GM12878 (cell line): ENCODE measurements at regions not wholly inside any gene's neighbourhood (a gene's known extent, or its start where the extent isn't known, plus 50 kb on each side); places are given as distances from the start of the nearest gene placed in this dataset.

ENCODE experiments used
- ATAC-seq: fragments of 200-7000 bp; cut with Tn5 transposase; 3 replicates; pipeline ENCODE4 v1.9.1; 2020; ENCODE audit warnings: mild to moderate bottlenecking, moderate library complexity
- BruUV-seq: library from RNA; stranded (reverse); fragments of 400-500 nt; replicated peaks from 2 replicates; lab custom pipeline; 2021; lab: Mats Ljungman, UMichigan
- CTCF ChIA-PET: fragments of 300-600 bp; sonication (Branson Sonifier 250); formaldehyde crosslinking; extraction: SDS; loops from one replicate; lab custom pipeline; 2021; ENCODE audit warnings: inconsistent platforms; lab: Yijun Ruan, JAX
- POLR2A ChIA-PET: fragments of 350-600 bp; formaldehyde crosslinking; extraction: SDS; loops from one replicate; lab custom pipeline; 2021; ENCODE audit warnings: inconsistent platforms; lab: Charles Lee
- RAD21 ChIA-PET: fragments of 300-600 bp; sonication (Branson Sonifier 250); formaldehyde crosslinking; loops from one replicate; lab custom pipeline; 2023; ENCODE audit warnings: antibody characterized with exemption; ENCODE audit not compliant: unreplicated experiment; lab: Charles Lee
- SMC1A ChIA-PET: fragments of 300-600 bp; sonication (Branson Sonifier 250); formaldehyde crosslinking; loops from one replicate; lab custom pipeline; 2023; ENCODE audit not compliant: unreplicated experiment, uncharacterized antibody; lab: Charles Lee
- DNase-seq: peaks from one replicate; pipeline ENCODE4 v3.0.0-alpha.2; 2011; ENCODE audit warnings: low read depth, low spot score
- FAIRE-seq: peaks from 3 replicates; lab custom pipeline; 2011; peaks lifted over from hg19 to GRCh38; lab: Jason Lieb, UNC
- H2AFZ ChIP-seq: 2 replicates; pipeline ENCODE4 v1.6.0; 2011; ENCODE audit warnings: low read depth, low read length, control low read depth; ENCODE audit not compliant: control insufficient read depth
- H3K27ac ChIP-seq: 2 replicates; pipeline ENCODE4 v1.5.1; 2011; ENCODE audit warnings: control low read depth; ENCODE audit not compliant: control insufficient read depth, insufficient read depth
- H3K27me3 ChIP-seq, 2 experiments: replicated peaks in 1 of 2; 2 replicates each; pipeline versions ENCODE4 v1.6.0 to v1.6.1; 2011; ENCODE audit warnings: low read length in 1 of 2; ENCODE audit not compliant: control insufficient read depth in 2 of 2, insufficient read depth in 2 of 2
- H3K36me3 ChIP-seq, 2 experiments: 2 replicates each; pipeline ENCODE4 v1.5.1; 2011; ENCODE audit warnings: low read length in 1 of 2; ENCODE audit not compliant: control insufficient read depth in 2 of 2, insufficient read depth in 2 of 2
- H3K4me1 ChIP-seq: 2 replicates; pipeline ENCODE4 v1.6.1; 2011; ENCODE audit warnings: mild to moderate bottlenecking, low read length, moderate library complexity, mixed read lengths; ENCODE audit not compliant: control insufficient read depth, insufficient read depth
- H3K4me2 ChIP-seq: 2 replicates; pipeline ENCODE4 v1.6.0; 2011; ENCODE audit warnings: control low read depth; ENCODE audit not compliant: control insufficient read depth, insufficient read depth
- H3K4me3 ChIP-seq: fragments of 200-600 bp; sonication (generic); 2 replicates; pipeline ENCODE4 v1.5.1; 2016
- H3K79me2 ChIP-seq: 2 replicates; pipeline ENCODE4 v1.6.0; 2011; ENCODE audit warnings: low read length; ENCODE audit not compliant: control insufficient read depth, insufficient read depth
- H3K9ac ChIP-seq: 2 replicates; pipeline ENCODE4 v1.8.0; 2011; ENCODE audit warnings: low read length, control low read depth, mixed read lengths; ENCODE audit not compliant: control insufficient read depth, insufficient read depth
- H3K9me3 ChIP-seq: replicated peaks from 3 replicates; pipeline ENCODE4 v1.5.1; 2011; ENCODE audit warnings: mild to moderate bottlenecking, low read length; ENCODE audit not compliant: control insufficient read depth, insufficient read depth
- H4K20me1 ChIP-seq: 2 replicates; pipeline ENCODE4 v1.6.0; 2011; ENCODE audit not compliant: control insufficient read depth, insufficient read depth
- BHLHE40 ChIP-seq, 2 experiments: fragments of 450-650 bp in 1 of 2; IDR thresholded peaks; 2 replicates each; pipeline ENCODE4 v1.6.1; 2011 to 2017; ENCODE audit warnings: low read depth in 2 of 2, borderline replicate concordance in 1 of 2, improper control_type of control experiment in 1 of 2, low read length in 1 of 2, mild to moderate bottlenecking in 1 of 2
- CHD1 ChIP-seq: IDR thresholded peaks from 2 replicates; pipeline ENCODE4 v1.6.1; 2012; ENCODE audit warnings: low read depth, low read length, improper control_type of control experiment
- CHD2 ChIP-seq: IDR thresholded peaks from 2 replicates; pipeline ENCODE4 v1.6.1; 2011; ENCODE audit warnings: low read depth, low read length, improper control_type of control experiment, borderline replicate concordance
- ESRRA ChIP-seq: IDR thresholded peaks from 2 replicates; pipeline ENCODE4 v1.6.1; 2012; ENCODE audit warnings: mild to moderate bottlenecking, low read length, improper control_type of control experiment
- EZH2 ChIP-seq: IDR thresholded peaks from 2 replicates; pipeline ENCODE4 v1.6.1; 2012; ENCODE audit warnings: low read depth, mild to moderate bottlenecking, control low read depth, inconsistent platforms, low read length, borderline replicate concordance; ENCODE audit not compliant: control insufficient read depth
- GABPA ChIP-seq: IDR thresholded peaks from 2 replicates; pipeline ENCODE4 v1.6.1; 2014; ENCODE audit warnings: antibody characterized with exemption, low read depth, mild to moderate bottlenecking, inconsistent platforms
- HDGF ChIP-seq: fragments of 450-650 bp; IDR thresholded peaks from 2 replicates; pipeline ENCODE4 v1.6.1; 2016; ENCODE audit warnings: antibody characterized with exemption
- IKZF2 ChIP-seq, 2 experiments: fragments of 450-650 bp; IDR thresholded peaks; 2 replicates each; pipeline ENCODE4 v1.6.1; 2017; ENCODE audit warnings: mild to moderate bottlenecking in 2 of 2, moderate library complexity in 2 of 2
- MYB ChIP-seq: fragments of 150-350 bp; IDR thresholded peaks from 2 replicates; pipeline ENCODE4 v1.6.1; 2014; ENCODE audit warnings: mild to moderate bottlenecking, low read depth, low read length, borderline replicate concordance
- NR2F1 ChIP-seq: fragments of 450-650 bp; conservative IDR thresholded peaks from 2 replicates; pipeline ENCODE4 v1.6.1; 2017; ENCODE audit warnings: mild to moderate bottlenecking
- SIN3A ChIP-seq: IDR thresholded peaks from 2 replicates; pipeline ENCODE4 v1.6.1; 2012; ENCODE audit warnings: low read depth, low read length, improper control_type of control experiment
- SKIL ChIP-seq: fragments of 450-650 bp; IDR thresholded peaks from 2 replicates; pipeline ENCODE4 v1.6.1; 2017; ENCODE audit warnings: mild to moderate bottlenecking, low read depth, inconsistent platforms; ENCODE audit not compliant: poor library complexity, severe bottlenecking
- SP1 ChIP-seq: IDR thresholded peaks from one replicate; pipeline ENCODE4 v1.6.1; 2011; ENCODE audit warnings: low read depth, low read length
- STAT1 ChIP-seq: fragments of 450-650 bp; conservative IDR thresholded peaks from 2 replicates; pipeline ENCODE4 v1.6.1; 2014; ENCODE audit warnings: antibody characterized with exemption, mild to moderate bottlenecking
- ZBTB33 ChIP-seq: fragments of 450-650 bp; IDR thresholded peaks from 2 replicates; pipeline ENCODE4 v1.6.1; 2017; ENCODE audit warnings: mild to moderate bottlenecking
- ZNF217 ChIP-seq: fragments of 450-650 bp; IDR thresholded peaks from 2 replicates; pipeline ENCODE4 v1.6.1; 2017; ENCODE audit warnings: antibody characterized with exemption, mild to moderate bottlenecking
- ZNF384 ChIP-seq: IDR thresholded peaks from 2 replicates; pipeline ENCODE4 v1.6.1; 2012; ENCODE audit warnings: low read depth, mild to moderate bottlenecking, low read length, improper control_type of control experiment, borderline replicate concordance
- WGBS: methylation state at CpG from one replicate; pipeline ENCODE4 v1.1.6; 2016; ENCODE audit warnings: low lambda C conversion rate; ENCODE audit not compliant: insufficient replicate concordance, insufficient coverage; ENCODE audit errors: missing lambda C conversion rate; 5-methylcytosine and 5-hydroxymethylcytosine counted together
- in situ Hi-C: fragments of 300-500 bp; cut with MboI; formaldehyde crosslinking; loops from 9 replicates; pipeline ENCODE4 v1.14.3; 2018; ENCODE audit warnings: mixed read lengths
- intact Hi-C: fragments of 100-400 bp; cut with micrococcal nuclease; formaldehyde crosslinking; loops from one replicate; pipeline ENCODE4 v1.14.2; 2022; ENCODE audit not compliant: unreplicated experiment
- TF ChIP-seq, protein P1 (sequence below): fragments of 450-650 bp; formaldehyde crosslinking; IDR thresholded peaks from 2 replicates; pipeline ENCODE4 v1.4.0; 2022; ENCODE audit warnings: mild to moderate bottlenecking, moderate library complexity

DNA sequence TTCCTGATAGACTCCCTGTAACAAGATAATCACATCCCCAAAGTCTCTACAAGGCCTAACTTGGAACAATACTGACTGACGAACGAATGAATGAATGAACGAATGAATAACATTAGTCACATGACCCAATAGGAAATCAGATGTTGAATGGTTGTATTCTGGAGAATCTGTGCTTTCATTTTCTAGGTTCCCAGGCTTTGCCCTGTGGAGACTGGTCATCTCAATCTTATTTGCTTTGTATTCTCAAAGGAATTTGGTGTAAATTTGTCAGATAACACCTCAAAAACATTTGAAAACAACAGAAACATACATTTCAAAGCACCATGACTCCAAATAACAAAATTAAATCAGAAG is 69.6 kb upstream of the COL1A2 start:
- H3K9ac ChIP-seq, result no peak overlapping the region
- ATAC-seq, result no peak
- no peaks in the 10 kb centered on the region for H3K79me2 ChIP-seq
- H3K27ac ChIP-seq, result no peak overlapping the region
- H3K9me3 ChIP-seq, result no peaks in the 10 kb centered on the region
- H3K27me3 ChIP-seq, result no peaks in the 10 kb centered on the region
- no peak for DNase-seq
- CTCF ChIA-PET, result no interaction called here
- POLR2A ChIA-PET, result no interaction called here
- SMC1A ChIA-PET, result no interaction called here
- no peak for FAIRE-seq
- H3K4me1 ChIP-seq, result no peaks in the 10 kb centered on the region
- no peak overlapping the region for H3K4me2 ChIP-seq
- no TSS peak for BruUV-seq
- intact Hi-C loops (no loop called here), in situ Hi-C loops (no loop called here)
- TF ChIP-seq NR2F1 (no peak), HDGF (no peak), ZBTB33 (no peak), CHD1 (no peak), BHLHE40 (IDR thresholded peaks at IDR 0.05; ENCODE audit: borderline replicate concordance in 1 of 2, low read depth in 2 of 2, low read length in 1 of 2) (no peak), ZNF384 (no peak), ESRRA (no peak), SIN3A (no peak), CHD2 (no peak), STAT1 (no peak), SKIL (no peak), EZH2 (no peak), SP1 (no peak), IKZF2 (IDR thresholded peaks at IDR 0.05) (no peak), MYB (no peak), ZNF217 (no peak), GABPA (no peak)
- TF ChIP-seq, protein P1, sequence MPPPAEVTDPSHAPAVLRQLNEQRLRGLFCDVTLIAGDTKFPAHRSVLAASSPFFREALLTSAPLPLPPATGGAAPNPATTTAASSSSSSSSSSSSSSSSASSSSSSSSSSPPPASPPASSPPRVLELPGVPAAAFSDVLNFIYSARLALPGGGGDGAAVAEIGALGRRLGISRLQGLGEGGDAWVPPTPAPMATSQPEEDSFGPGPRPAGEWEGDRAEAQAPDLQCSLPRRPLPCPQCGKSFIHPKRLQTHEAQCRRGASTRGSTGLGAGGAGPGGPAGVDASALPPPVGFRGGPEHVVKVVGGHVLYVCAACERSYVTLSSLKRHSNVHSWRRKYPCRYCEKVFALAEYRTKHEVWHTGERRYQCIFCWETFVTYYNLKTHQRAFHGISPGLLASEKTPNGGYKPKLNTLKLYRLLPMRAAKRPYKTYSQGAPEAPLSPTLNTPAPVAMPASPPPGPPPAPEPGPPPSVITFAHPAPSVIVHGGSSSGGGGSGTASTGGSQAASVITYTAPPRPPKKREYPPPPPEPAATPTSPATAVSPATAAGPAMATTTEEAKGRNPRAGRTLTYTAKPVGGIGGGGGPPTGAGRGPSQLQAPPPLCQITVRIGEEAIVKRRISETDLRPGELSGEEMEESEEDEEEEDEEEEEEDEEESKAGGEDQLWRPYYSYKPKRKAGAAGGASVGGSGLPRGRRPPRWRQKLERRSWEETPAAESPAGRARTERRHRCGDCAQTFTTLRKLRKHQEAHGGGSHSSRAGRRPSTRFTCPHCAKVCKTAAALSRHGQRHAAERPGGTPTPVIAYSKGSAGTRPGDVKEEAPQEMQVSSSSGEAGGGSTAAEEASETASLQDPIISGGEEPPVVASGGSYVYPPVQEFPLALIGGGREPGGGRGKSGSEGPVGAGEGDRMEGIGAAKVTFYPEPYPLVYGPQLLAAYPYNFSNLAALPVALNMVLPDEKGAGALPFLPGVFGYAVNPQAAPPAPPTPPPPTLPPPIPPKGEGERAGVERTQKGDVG (CRISPR knock-in tag), result no peak
- no peaks in the 10 kb centered on the region for H4K20me1 ChIP-seq
- RAD21 ChIA-PET, result no interaction called here
- WGBS, result 24% methylated on average over 3 of the region's 3 CpGs
- H3K4me3 ChIP-seq, result no peak overlapping the region
- no peak overlapping the region for H2AFZ ChIP-seq
- no peaks in the 10 kb centered on the region for H3K36me3 ChIP-seq
